ENCODE measurements at regions not wholly inside any gene's neighbourhood (a gene's known extent, or its start where the extent isn't known, plus 50 kb on each side); places are given as distances from the start of the nearest gene placed in this dataset.

DNA sequence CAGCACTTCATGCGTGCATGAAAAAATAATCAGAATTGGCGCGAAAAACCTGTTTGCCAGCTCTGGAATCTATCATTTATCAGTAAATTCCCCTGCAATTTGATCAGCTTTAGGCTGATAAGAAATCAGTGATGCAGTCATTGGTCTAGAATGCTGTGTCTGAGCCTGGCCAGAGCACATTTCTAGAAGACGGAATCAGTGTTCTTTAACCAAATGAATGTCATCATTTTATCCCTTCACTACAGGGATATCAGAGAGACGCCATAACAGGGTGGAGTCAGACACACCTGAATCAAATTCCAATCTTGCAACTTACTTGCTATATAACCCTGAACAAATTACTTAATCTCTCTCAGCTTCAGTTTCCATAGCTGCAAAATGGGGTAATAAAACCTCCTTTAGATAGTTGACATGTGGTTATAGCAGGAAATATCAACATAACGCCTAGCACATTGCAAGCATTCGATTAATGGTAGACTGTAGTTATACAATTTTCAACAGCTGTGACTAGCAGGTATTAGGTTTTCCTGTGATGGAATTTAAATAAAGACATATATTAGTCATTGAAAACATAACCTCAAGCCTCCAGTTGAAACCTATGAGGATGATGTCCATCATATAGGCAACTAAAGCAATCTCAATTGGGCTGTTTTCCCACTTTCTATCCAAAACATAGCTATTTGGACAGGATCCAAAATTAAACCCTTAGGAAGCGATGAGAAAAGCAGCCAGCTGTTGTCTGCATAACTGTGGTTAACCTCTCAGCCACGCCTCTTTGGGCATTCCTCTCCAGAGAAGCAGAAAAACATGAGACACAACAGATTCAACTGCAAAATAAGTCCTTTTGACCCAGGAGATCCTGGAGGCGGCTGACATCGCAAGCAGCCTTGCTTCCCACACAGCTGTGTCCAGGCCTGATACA lies 51.6 kb upstream of the UBL3 start:
- Mint-ChIP-seq H3K27ac (peak overlapping the region; percentile 98), H3K4me3 (peak overlapping the region; percentile 41), H3K9me3 (peaks cover 14% of the 10 kb centered on the region), H3K27me3 (ENCODE audit: low read depth) (no peaks in the 10 kb centered on the region), H3K4me1 (peaks cover 51% of the 10 kb centered on the region), H3K36me3 (peaks cover 4% of the 10 kb centered on the region)
- DNase-seq (ENCODE audit: low spot score in 2 of 2, unreplicated experiment in 2 of 2), result peak in 1 of 2 experiments; percentile 58
- TF ChIP-seq, protein P1, sequence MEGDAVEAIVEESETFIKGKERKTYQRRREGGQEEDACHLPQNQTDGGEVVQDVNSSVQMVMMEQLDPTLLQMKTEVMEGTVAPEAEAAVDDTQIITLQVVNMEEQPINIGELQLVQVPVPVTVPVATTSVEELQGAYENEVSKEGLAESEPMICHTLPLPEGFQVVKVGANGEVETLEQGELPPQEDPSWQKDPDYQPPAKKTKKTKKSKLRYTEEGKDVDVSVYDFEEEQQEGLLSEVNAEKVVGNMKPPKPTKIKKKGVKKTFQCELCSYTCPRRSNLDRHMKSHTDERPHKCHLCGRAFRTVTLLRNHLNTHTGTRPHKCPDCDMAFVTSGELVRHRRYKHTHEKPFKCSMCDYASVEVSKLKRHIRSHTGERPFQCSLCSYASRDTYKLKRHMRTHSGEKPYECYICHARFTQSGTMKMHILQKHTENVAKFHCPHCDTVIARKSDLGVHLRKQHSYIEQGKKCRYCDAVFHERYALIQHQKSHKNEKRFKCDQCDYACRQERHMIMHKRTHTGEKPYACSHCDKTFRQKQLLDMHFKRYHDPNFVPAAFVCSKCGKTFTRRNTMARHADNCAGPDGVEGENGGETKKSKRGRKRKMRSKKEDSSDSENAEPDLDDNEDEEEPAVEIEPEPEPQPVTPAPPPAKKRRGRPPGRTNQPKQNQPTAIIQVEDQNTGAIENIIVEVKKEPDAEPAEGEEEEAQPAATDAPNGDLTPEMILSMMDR (IDR thresholded peaks at IDR 0.05; ENCODE audit: unreplicated experiment), result no peak
